A673 (cell line): ENCODE measurements at regions not wholly inside any gene's neighbourhood (a gene's known extent, or its start where the extent isn't known, plus 50 kb on each side); places are given as distances from the start of the nearest gene placed in this dataset.

Source experiments
- BruUV-seq: library from RNA; stranded (reverse); fragments of 400-500 nt; replicated peaks from 2 replicates; lab custom pipeline; 2021; lab: Mats Ljungman, UMichigan
- CTCF ChIA-PET: fragments of 300-600 bp; sonication (Branson Sonifier 250); formaldehyde crosslinking; loops from one replicate; lab custom pipeline; 2022; ENCODE audit warnings: antibody characterized with exemption; lab: Charles Lee
- POLR2A ChIA-PET: fragments of 300-600 bp; sonication (Branson Sonifier 250); formaldehyde crosslinking; loops from one replicate; lab custom pipeline; 2022; ENCODE audit warnings: antibody characterized with exemption; ENCODE audit not compliant: low non-redundant PET; lab: Charles Lee
- DNase-seq: peaks from one replicate; pipeline ENCODE4 v3.0.0-alpha.2; 2015; ENCODE audit warnings: low spot score
- H3K27ac ChIP-seq: fragments of 200-600 bp; sonication (generic); 2 replicates; pipeline ENCODE4 v1.5.1; 2016; ENCODE audit warnings: mixed run types, low read depth, mild to moderate bottlenecking, mixed read lengths, antibody characterized with exemption, low read length; ENCODE audit not compliant: poor library complexity, severe bottlenecking
- H3K27me3 ChIP-seq: fragments of 200-600 bp; sonication (generic); replicated peaks from 2 replicates; pipeline ENCODE4 v1.6.1; 2017; ENCODE audit warnings: mixed run types, low read depth, mild to moderate bottlenecking, mixed read lengths, antibody characterized with exemption, low read length; ENCODE audit not compliant: insufficient read depth, poor library complexity
- H3K36me3 ChIP-seq: fragments of 200-600 bp; sonication (generic); 2 replicates; pipeline ENCODE4 v1.6.1; 2016; ENCODE audit warnings: mixed run types, mild to moderate bottlenecking, mixed read lengths, antibody characterized with exemption, low read length; ENCODE audit not compliant: insufficient read depth, poor library complexity, severe bottlenecking
- H3K4me1 ChIP-seq: fragments of 200-600 bp; sonication (generic); 2 replicates; pipeline ENCODE4 v1.6.1; 2017; ENCODE audit warnings: mixed run types, mild to moderate bottlenecking, mixed read lengths, antibody characterized with exemption, low read length; ENCODE audit not compliant: insufficient read depth, poor library complexity, severe bottlenecking
- H3K4me3 ChIP-seq: fragments of 200-600 bp; sonication (generic); 2 replicates; pipeline ENCODE4 v1.5.1; 2016; ENCODE audit warnings: low read depth, mixed run types, mild to moderate bottlenecking, mixed read lengths, low read length; ENCODE audit not compliant: poor library complexity, severe bottlenecking
- H3K9me3 ChIP-seq: fragments of 200-600 bp; sonication (generic); 2 replicates; pipeline ENCODE4 v1.6.1; 2016; ENCODE audit warnings: mixed run types, low read depth, mild to moderate bottlenecking, mixed read lengths, antibody characterized with exemption, low read length; ENCODE audit not compliant: poor library complexity, severe bottlenecking
- CTCF ChIP-seq: fragments of 300-800, 200-600 bp; sonication (generic); conservative IDR thresholded peaks from 2 replicates; pipeline ENCODE4 v1.5.1; 2017; ENCODE audit warnings: low read depth, mild to moderate bottlenecking, antibody characterized with exemption, low read length, moderate library complexity, mixed read lengths
- EZH2 ChIP-seq: fragments of 200-600 bp; sonication (generic); IDR thresholded peaks from 2 replicates; pipeline ENCODE4 v1.6.1; 2017; ENCODE audit warnings: borderline replicate concordance, low read depth, mild to moderate bottlenecking, mixed read lengths, antibody characterized with exemption, low read length; ENCODE audit not compliant: poor library complexity, severe bottlenecking
- intact Hi-C: fragments of 100-400 bp; cut with micrococcal nuclease; formaldehyde crosslinking; loops from one replicate; pipeline ENCODE4 v1.10.0; 2022; ENCODE audit not compliant: unreplicated experiment

- ChIA-PET POLR2A (no interaction called here), CTCF (no interaction called here)
- Histone ChIP-seq H3K4me1 (no peaks in the 10 kb centered on the region), H3K9me3 (no peaks in the 10 kb centered on the region), H3K36me3 (no peaks in the 10 kb centered on the region), H3K4me3 (no peak overlapping the region), H3K27ac (no peak overlapping the region), H3K27me3 (no peaks in the 10 kb centered on the region)
- intact Hi-C loops, result no loop called here
- BruUV-seq, result no TSS peak
- no peak for TF ChIP-seq EZH2
- no peak for TF ChIP-seq CTCF
- no peak for DNase-seq
These were observed 947.7 kb downstream of the EFNB2 start for GRCh38 chr13:105587786-105588185.

DNA sequence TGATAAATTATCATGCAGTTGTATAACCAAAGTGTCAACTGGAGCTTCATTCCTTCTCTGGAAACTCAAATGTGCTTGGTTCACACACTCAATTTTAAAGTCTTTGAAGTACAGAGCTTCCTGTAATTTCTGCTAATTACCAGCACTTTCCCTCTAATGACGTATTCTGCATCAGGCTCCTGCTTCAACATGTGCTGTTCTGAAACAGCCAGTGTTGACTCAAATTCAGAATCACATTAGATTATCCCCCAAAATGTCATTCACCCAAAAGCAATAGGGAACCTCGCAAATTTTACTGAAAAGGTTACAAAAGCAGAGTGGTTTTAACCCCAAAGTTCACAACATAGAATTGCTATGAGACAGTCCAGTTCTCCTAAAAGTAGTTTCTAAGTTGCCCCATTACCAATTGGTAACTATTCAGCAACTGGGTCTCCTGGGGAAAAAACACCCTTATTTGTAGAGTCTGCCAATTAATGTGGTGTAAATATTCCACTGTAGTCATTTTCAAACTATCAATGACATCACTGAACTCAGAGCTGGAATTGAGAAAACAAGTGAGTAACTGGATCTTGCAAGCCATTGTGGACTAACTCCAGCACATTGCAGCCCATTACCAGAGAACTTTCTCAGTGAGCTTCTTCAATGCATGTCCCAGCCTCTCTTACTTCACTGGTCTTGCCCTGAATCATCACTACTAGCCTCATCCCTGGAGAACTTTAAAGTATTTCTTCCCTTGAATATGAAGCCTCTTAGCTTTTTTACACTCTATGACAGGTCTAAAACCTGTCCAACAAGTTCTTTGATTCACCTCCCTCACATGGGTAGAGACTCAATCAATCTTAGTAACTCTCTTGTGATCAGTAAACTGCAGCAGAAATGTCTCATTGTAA lies 955.4 kb downstream of the EFNB2 start:
- Histone ChIP-seq H3K4me1 (no peaks in the 10 kb centered on the region), H3K27me3 (no peaks in the 10 kb centered on the region), H3K4me3 (no peak overlapping the region), H3K27ac (no peak overlapping the region), H3K9me3 (no peaks in the 10 kb centered on the region), H3K36me3 (no peaks in the 10 kb centered on the region)
- ChIA-PET CTCF (no interaction called here), POLR2A (no interaction called here)
- no peak for DNase-seq
- TF ChIP-seq CTCF (no peak), EZH2 (no peak)
- intact Hi-C loops, result no loop called here
- no TSS peak for BruUV-seq

GRCh38 chr13:105573136-105573535 lies 962.3 kb downstream of the EFNB2 start:
- no peak for TF ChIP-seq EZH2
- no peak for TF ChIP-seq CTCF
- H3K27me3 ChIP-seq, result no peaks in the 10 kb centered on the region
- H3K9me3 ChIP-seq, result no peaks in the 10 kb centered on the region
- ChIA-PET CTCF (no interaction called here), POLR2A (no interaction called here)
- no peak overlapping the region for H3K4me3 ChIP-seq
- H3K27ac ChIP-seq, result no peak overlapping the region
- intact Hi-C loops, result no loop called here
- BruUV-seq, result no TSS peak
- H3K4me1 ChIP-seq, result no peaks in the 10 kb centered on the region
- no peaks in the 10 kb centered on the region for H3K36me3 ChIP-seq
- no peak for DNase-seq
